ENCODE measurements at regions not wholly inside any gene's neighbourhood (a gene's known extent, or its start where the extent isn't known, plus 50 kb on each side); places are given as distances from the start of the nearest gene placed in this dataset.

DNA sequence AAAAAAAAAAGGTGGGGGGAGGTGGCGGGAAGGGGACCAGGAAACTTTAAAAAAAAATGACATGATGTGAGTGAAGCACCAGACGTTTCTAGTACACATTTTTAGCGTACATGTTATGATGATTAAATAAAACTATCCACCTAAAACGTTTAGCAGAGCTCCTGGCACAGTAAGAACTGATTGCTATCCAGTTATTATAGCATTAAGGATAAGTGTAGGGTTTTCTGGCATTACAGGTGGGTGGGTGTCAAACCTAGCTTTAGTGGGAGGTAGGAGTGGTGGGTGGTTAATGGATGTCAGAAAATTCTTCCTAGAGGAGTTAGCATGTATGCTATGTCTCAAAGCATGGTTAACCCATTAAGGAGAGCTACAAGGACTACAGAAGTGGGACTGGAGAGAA, 2329.5 kb downstream of the MAT2B start:
- WGBS, 4 donors = 53 to 63% (median 54%) methylated on average over 4 of the region's 4 CpGs
- H3K27me3 ChIP-seq = no peaks in the 10 kb centered on the region
- H3K36me3 ChIP-seq (replicated peaks in 1 of 2) = no peaks in the 10 kb centered on the region
- no peaks in the 10 kb centered on the region for H3K9me3 ChIP-seq (replicated peaks in 1 of 3)
- TF ChIP-seq POLR2A (IDR thresholded peaks at IDR 0.05) = no peak
- TF ChIP-seq, protein P1, sequence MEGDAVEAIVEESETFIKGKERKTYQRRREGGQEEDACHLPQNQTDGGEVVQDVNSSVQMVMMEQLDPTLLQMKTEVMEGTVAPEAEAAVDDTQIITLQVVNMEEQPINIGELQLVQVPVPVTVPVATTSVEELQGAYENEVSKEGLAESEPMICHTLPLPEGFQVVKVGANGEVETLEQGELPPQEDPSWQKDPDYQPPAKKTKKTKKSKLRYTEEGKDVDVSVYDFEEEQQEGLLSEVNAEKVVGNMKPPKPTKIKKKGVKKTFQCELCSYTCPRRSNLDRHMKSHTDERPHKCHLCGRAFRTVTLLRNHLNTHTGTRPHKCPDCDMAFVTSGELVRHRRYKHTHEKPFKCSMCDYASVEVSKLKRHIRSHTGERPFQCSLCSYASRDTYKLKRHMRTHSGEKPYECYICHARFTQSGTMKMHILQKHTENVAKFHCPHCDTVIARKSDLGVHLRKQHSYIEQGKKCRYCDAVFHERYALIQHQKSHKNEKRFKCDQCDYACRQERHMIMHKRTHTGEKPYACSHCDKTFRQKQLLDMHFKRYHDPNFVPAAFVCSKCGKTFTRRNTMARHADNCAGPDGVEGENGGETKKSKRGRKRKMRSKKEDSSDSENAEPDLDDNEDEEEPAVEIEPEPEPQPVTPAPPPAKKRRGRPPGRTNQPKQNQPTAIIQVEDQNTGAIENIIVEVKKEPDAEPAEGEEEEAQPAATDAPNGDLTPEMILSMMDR (IDR thresholded peaks at IDR 0.05) = no peak
- intact Hi-C loops (cut with DNase I) = no loop called here
- no peak overlapping the region for H3K4me3 ChIP-seq
- no peak overlapping the region for H3K27ac ChIP-seq
- no peaks in the 10 kb centered on the region for H3K4me1 ChIP-seq (replicated peaks in 1 of 2)
- DNase-seq = no peak

DNA sequence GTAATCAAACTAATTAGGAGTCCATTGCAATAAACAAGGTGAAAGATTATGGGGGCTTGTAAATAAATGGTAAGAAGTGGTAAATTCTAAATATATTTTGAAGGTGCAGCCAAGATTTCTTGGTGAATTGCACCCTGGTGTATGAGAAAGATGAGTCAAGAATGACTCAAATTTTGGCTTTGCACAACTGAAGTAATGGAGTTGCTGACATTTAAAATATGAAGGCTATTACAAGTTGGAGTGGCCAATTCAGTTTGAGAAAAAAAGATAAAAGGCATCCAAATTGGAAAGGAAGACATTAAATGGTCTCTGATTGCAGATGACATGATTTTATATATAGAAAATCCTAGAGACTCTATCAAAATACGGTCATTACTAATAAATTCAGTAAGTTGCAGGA, 2330.6 kb downstream of the MAT2B start:
- 73 to 87% (median 78%) methylated on average over 1 of the region's 1 CpG for WGBS, 4 donors

DNA sequence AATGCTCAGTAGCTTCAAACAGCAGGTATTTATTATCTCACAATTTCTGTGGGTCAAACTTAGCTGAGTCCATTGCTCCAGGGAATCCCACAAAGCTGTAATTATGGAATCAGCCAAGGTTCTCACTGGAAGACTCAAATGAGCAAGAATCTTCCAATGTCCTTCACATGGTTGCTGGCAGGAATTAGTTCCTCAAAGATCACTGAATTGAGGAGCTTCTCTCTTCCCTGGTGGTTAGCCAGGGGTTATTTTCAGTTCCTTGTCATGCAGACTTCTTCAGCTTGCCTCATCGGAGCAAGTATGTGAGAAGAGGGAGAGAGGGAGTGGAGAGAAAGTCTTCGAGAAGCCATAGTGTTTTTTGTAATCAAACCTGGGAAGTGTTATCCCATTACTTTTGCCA, 2331.9 kb downstream of the MAT2B start:
- no peak overlapping the region for H3K27ac ChIP-seq
- H3K4me1 ChIP-seq (replicated peaks in 1 of 2) = no peaks in the 10 kb centered on the region
- intact Hi-C loops (cut with DNase I) = no loop called here
- no peak for DNase-seq
- no peaks in the 10 kb centered on the region for H3K27me3 ChIP-seq
- no peak overlapping the region for H3K4me3 ChIP-seq
- no peaks in the 10 kb centered on the region for H3K36me3 ChIP-seq (replicated peaks in 1 of 2)
- no peak for TF ChIP-seq POLR2A (IDR thresholded peaks at IDR 0.05)
- TF ChIP-seq, protein P1 (IDR thresholded peaks at IDR 0.05) = no peak
- WGBS, 4 donors = 53 to 83% (median 75%) methylated on average over 2 of the region's 2 CpGs
- no peaks in the 10 kb centered on the region for H3K9me3 ChIP-seq (replicated peaks in 1 of 3)

More for the DNA sequence above, 2330.6 kb downstream of the MAT2B start:
- Histone ChIP-seq H3K9me3 (replicated peaks in 1 of 3) (no peaks in the 10 kb centered on the region), H3K4me1 (replicated peaks in 1 of 2) (no peaks in the 10 kb centered on the region), H3K27me3 (no peaks in the 10 kb centered on the region), H3K4me3 (no peak overlapping the region), H3K27ac (no peak overlapping the region), H3K36me3 (replicated peaks in 1 of 2) (no peaks in the 10 kb centered on the region)
- intact Hi-C loops (cut with DNase I) = no loop called here
- no peak for DNase-seq
- no peak for TF ChIP-seq POLR2A (IDR thresholded peaks at IDR 0.05)
- TF ChIP-seq, protein P1 (IDR thresholded peaks at IDR 0.05) = no peak

DNA sequence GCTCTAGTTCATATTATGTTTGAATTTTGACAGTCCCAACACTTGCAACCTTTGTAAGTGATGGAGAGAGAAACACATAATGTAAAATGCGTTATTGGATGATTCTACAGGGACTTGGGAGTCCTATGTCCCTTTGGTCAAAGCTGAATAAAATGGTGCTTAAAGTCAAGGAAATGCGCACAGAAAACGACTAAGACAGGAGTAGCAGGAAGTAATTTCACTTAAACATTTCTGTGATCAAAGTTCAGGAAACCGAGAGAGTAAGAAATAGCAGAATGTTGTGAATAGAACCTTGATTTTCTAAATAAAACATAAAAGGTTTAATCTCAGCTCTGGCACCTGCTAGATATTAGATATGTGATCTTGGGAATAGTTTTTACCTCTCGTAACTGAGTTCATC, 2339.2 kb downstream of the MAT2B start:
- intact Hi-C loops (cut with DNase I) = no loop called here
- WGBS, 4 donors = 72 to 84% (median 77%) methylated on average over 5 of the region's 5 CpGs
- DNase-seq = no peak

More for the DNA sequence above, 2339.2 kb downstream of the MAT2B start:
- TF ChIP-seq POLR2A (IDR thresholded peaks at IDR 0.05) = no peak
- TF ChIP-seq, protein P1 (IDR thresholded peaks at IDR 0.05) = no peak
- H3K27ac ChIP-seq = no peak overlapping the region
- no peaks in the 10 kb centered on the region for H3K27me3 ChIP-seq
- H3K4me3 ChIP-seq = no peak overlapping the region
- no peaks in the 10 kb centered on the region for H3K9me3 ChIP-seq (replicated peaks in 1 of 3)
- H3K4me1 ChIP-seq (replicated peaks in 1 of 2) = no peaks in the 10 kb centered on the region
- no peaks in the 10 kb centered on the region for H3K36me3 ChIP-seq (replicated peaks in 1 of 2)
